ENCODE measurements at regions not wholly inside any gene's neighbourhood (a gene's known extent, or its start where the extent isn't known, plus 50 kb on each side); places are given as distances from the start of the nearest gene placed in this dataset.

DNA sequence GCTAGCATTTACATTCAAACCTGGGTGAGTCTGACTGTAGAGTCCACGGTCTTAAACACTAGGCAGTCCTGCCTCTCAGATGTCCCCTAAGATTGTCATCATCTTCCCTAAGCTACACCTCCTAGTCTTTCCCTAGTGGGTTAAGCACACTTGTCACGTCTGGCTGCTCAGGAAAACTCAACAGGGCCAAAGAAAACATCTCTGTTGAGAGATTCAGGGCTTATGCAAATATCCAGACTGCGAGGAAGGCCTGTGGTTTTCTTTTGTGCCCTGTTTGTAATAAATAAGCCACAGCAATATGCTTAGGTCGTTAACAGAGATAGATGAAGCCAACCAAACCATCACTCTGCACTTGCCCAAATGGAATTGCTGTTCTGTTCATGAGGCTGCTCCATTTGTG is 472.6 kb upstream of the DEPDC1 start:
- no peak for DNase-seq

DNA sequence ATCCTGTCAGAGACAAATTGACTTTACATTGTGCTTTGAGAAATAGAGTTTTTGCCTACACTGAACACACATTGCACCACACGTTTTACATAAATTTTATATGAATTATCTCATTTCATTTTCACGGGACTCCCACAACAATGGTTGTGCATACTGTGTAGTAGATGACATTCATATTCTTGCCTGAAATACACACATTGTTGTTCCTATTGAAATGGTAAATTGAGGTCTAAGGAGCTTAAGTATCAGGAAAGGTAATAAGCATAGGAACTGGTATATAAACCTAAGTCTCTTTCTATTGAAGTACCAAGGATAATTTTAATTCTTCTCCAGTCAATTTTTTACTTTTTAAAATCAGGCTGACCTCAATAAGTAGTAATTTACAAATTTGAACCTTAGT is 473.7 kb upstream of the DEPDC1 start:
- DNase-seq = no peak

- DNase-seq = peak; percentile 62
Measured at GRCh38 chr1:68973459-68974244, 476.8 kb upstream of the DEPDC1 start.

GRCh38 chr1:68974447-68974846 is 477.6 kb upstream of the DEPDC1 start:
- no peak for DNase-seq

- DNase-seq = peak; percentile 37
Measured at GRCh38 chr1:68975212-68975933, 478.5 kb upstream of the DEPDC1 start.

- DNase-seq = no peak
Measured at GRCh38 chr1:68976916-68977610, 480.2 kb upstream of the DEPDC1 start.

GRCh38 chr1:68979891-68980290 is 483.0 kb upstream of the DEPDC1 start:
- no peak for DNase-seq

DNA sequence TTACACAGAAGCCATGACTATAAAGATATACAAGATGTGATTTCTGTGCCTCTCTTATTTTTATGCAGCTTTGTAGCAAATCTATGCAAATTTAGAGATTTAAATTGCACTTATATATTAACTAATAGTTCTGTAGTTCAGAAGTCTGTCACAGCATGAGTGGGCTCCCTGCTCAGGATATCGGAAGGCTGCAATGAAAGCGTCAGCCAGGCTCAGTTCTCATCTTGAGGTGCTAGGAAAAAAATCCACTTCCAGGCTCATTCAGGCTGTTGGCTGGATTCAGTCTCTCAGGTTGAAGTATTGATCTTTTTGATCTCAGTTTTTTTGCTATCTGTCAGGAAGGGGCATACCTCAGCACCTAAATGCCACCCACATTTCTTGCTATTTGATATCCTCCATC is 487.4 kb upstream of the DEPDC1 start:
- no peak for DNase-seq

- no peak for DNase-seq
Measured at GRCh38 chr1:68994096-68994495, 497.2 kb upstream of the DEPDC1 start.

DNA sequence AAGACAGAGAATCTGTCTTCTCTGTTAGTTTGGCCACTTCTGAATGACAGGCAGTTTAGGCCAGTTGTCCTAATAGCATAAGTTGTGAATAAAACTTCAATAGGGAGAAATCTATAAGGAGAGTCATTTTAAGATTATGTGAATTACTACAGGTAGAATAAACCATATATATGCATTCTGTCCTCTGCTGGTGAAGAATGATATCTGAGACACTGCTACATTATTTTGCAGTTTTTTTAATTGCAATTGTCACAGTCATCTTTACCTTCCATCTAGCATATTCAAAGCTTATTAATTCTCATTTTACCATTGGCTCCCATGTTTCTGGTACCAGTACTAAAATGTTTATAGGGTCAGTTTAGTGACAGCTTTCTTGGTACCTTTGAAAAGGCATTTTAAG is 519.6 kb upstream of the DEPDC1 start:
- no peak for DNase-seq

GRCh38 chr1:69029649-69030048 is 532.8 kb upstream of the DEPDC1 start:
- DNase-seq = no peak

DNA sequence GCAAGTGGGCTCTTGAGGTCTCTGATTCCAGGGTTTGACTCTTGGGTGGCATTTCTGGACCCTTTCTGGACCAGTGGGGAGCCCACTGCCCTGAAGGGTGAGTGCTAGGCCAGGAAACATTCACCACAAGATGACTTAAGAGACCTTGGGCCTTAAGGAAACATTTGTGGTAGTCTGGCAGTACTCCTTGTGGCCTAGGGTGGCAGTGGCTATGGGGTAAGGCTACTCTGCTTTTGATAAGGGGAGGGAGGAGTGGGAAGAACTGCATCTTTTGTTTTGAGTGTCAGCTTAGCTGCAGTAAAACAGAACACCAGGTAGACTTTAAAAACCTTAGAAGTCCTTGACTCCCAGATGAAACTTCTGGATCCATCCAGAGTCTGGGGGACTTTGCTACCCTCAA is 529.3 kb upstream of the LRRC7 start:
- DNase-seq = no peak

DNA sequence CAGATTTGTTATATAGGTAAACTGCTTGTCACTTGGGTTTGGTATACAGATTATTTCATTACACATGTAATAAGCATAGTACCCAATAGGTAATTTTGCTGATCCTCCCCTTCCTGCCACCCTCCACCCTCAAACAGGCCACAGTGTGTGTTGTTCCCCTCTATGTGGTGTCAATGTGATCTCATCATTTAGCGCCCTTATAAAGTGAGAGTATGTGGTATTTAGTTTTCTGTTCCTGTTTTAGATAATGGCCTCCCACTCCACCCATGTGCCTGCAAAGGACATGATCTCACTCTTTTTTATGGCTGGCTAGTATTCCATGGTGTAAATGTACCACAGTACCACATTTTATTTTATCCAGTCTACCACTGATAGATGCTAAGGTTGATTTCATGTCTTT is 522.1 kb upstream of the LRRC7 start:
- no peak for DNase-seq

DNA sequence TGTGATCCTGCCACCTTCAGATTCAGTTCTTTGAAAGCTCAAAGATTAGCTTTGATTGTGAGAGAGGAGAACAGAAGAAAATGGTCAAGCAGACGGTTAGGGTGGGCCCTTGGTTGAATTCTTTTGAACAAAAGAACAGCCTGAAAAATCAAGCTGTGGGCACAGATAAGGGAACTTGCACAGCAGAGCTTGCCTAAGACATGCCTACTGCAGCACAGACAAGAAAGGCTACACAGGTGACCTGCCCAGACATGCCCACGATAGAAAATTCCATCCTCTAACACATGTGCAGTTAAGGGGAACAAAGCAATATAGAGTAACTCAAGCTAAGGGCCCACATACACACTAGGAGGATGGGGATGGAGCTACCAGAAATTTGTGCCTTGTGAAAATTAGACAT is 512.5 kb upstream of the LRRC7 start:
- no peak for DNase-seq

- no peak for DNase-seq
Measured at GRCh38 chr1:69058454-69058853, 509.3 kb upstream of the LRRC7 start.

GRCh38 chr1:69070660-69071373 is 496.9 kb upstream of the LRRC7 start:
- no peak for DNase-seq

GRCh38 chr1:69073176-69073575 is 494.5 kb upstream of the LRRC7 start:
- DNase-seq = no peak

DNA sequence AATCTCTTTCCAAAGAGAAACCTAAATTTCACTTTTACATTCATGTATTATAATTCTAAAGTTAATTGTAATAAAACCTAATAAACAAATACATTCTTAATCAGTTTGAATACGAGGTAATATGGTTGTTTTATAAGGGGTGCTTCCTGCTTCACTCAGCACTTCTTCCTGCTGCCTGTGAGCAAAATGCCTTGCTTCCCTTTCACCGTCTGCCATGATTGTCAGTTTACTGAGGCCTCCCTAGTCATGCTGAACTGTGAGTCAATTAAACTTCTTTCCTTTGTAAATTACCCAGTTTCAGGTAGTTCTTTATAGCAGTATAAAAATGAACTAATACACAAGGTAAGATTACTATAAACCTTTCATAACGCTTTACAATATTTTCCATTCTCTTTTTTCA is 491.1 kb upstream of the LRRC7 start:
- no peak for DNase-seq

GRCh38 chr1:69077198-69077597 is 490.5 kb upstream of the LRRC7 start:
- no peak for DNase-seq

DNA sequence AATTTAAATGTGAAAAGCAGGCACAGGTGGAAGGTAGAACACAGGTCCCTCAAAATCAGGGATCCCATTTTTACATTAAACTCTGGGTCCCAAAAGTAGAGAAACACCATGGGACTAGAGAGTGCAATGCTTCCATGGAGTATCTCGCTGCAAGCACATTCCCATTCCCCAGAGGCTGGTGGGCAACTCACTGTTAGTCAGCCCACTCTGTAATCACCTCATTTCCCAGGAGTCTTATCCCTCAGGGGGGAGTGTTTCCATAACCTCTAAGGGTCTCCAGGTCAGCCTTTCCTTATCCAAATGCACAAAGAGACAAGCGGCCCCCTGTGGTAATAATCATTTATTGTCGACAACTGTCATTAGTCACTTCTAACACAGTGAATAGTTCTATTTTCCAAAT is 490.1 kb upstream of the LRRC7 start:
- no peak for DNase-seq

DNA sequence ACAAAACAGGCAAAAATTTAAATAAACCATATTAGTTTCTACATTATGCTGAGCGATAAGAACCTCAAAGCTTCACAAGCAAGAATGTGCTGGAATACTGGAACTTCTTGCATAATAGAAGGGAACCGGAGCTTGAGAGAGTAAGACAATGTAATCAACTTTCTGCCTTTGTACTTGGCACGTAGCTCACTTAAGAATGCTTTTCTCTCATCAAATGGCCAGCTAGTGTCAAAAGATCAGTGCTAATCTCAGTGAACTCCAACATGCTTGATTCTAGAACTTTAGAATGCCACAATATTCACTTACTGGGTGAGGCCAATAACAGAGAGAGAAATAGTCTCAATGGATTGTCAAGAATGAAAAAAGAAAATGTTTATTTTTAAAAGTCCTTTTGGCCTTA is 486.1 kb upstream of the LRRC7 start:
- peak; percentile 44 for DNase-seq

GRCh38 chr1:69082312-69082711 is 485.4 kb upstream of the LRRC7 start:
- no peak for DNase-seq

- DNase-seq = no peak
Measured at GRCh38 chr1:69086148-69086547, 481.6 kb upstream of the LRRC7 start.
